HG02852 (cell line): ENCODE measurements at regions not wholly inside any gene's neighbourhood (a gene's known extent, or its start where the extent isn't known, plus 50 kb on each side); places are given as distances from the start of the nearest gene placed in this dataset.
A peak's percentile ranks its signal among the peaks of the same experiment; 100 is the strongest.

Experiments used
- ATAC-seq: cut with Tn5 transposase; IDR thresholded peaks from one replicate; pipeline ENCODE4 v1.9.1; 2021; ENCODE audit warnings: mild to moderate bottlenecking, moderate library complexity; ENCODE audit not compliant: unreplicated experiment

- no peak for ATAC-seq
These were observed 143.2 kb upstream of the PRSS1 start for GRCh38 chr7:142606081-142606480.

GRCh38 chr7:142604671-142605070 is 144.6 kb upstream of the PRSS1 start:
- no peak for ATAC-seq

GRCh38 chr7:142603870-142604448 is 145.3 kb upstream of the PRSS1 start:
- ATAC-seq = peak; percentile 66

- no peak for ATAC-seq
These were observed 146.5 kb upstream of the PRSS1 start for GRCh38 chr7:142602756-142603155.

- ATAC-seq = no peak
These were observed 147.1 kb upstream of the PRSS1 start for GRCh38 chr7:142602183-142602582.

GRCh38 chr7:142598297-142598696 is 151.0 kb upstream of the PRSS1 start:
- ATAC-seq = no peak

- no peak for ATAC-seq
These were observed 151.7 kb upstream of the PRSS1 start for GRCh38 chr7:142597547-142597946.

- ATAC-seq = no peak
These were observed 153.3 kb upstream of the PRSS1 start for GRCh38 chr7:142595816-142596516.

- ATAC-seq = no peak
These were observed 155.2 kb upstream of the PRSS1 start for GRCh38 chr7:142594078-142594477.

- no peak for ATAC-seq
These were observed 156.2 kb upstream of the PRSS1 start for GRCh38 chr7:142593106-142593505.

- no peak for ATAC-seq
These were observed 156.6 kb upstream of the PRSS1 start for GRCh38 chr7:142592664-142593063.

GRCh38 chr7:142592231-142592630 is 157.0 kb upstream of the PRSS1 start:
- no peak for ATAC-seq

- no peak for ATAC-seq
These were observed 158.3 kb upstream of the PRSS1 start for GRCh38 chr7:142590830-142591457.

- no peak for ATAC-seq
These were observed 159.2 kb upstream of the PRSS1 start for GRCh38 chr7:142590077-142590476.

- ATAC-seq = peak; percentile 59
These were observed 161.6 kb upstream of the PRSS1 start for GRCh38 chr7:142587578-142588191.

GRCh38 chr7:142586611-142587010 is 162.7 kb upstream of the PRSS1 start:
- no peak for ATAC-seq

GRCh38 chr7:142585425-142585824 is 163.8 kb upstream of the PRSS1 start:
- ATAC-seq = no peak

- no peak for ATAC-seq
These were observed 164.5 kb upstream of the PRSS1 start for GRCh38 chr7:142584765-142585164.

GRCh38 chr7:142583446-142583845 is 165.8 kb upstream of the PRSS1 start:
- ATAC-seq = peak; percentile 85

GRCh38 chr7:142582351-142582750 is 166.9 kb upstream of the PRSS1 start:
- no peak for ATAC-seq

GRCh38 chr7:142581341-142581740 is 167.9 kb upstream of the PRSS1 start:
- ATAC-seq = peak; percentile 67

- ATAC-seq = no peak
These were observed 169.3 kb upstream of the PRSS1 start for GRCh38 chr7:142579946-142580345.
